SK-N-MC (cell line): ENCODE measurements at regions not wholly inside any gene's neighbourhood (a gene's known extent, or its start where the extent isn't known, plus 50 kb on each side); places are given as distances from the start of the nearest gene placed in this dataset.

Experiments
- DNase-seq: peaks from one replicate; pipeline ENCODE4 v3.0.0-alpha.2; 2011; ENCODE audit warnings: low read depth, low spot score
- H3K27ac ChIP-seq: fragments of 200-600 bp; sonication (generic); 2 replicates; pipeline ENCODE4 v1.5.1; 2016; ENCODE audit warnings: mixed run types
- H3K36me3 ChIP-seq: fragments of 200-600 bp; sonication (generic); 2 replicates; pipeline ENCODE4 v1.6.1; 2017; ENCODE audit warnings: antibody characterized with exemption, low read length, mixed read lengths; ENCODE audit not compliant: insufficient read depth
- H3K4me3 ChIP-seq: fragments of 200-600 bp; sonication (generic); 2 replicates; pipeline ENCODE4 v1.5.1; 2016
- H3K9ac ChIP-seq: fragments of 200-600 bp; sonication (generic); 2 replicates; pipeline ENCODE4 v1.8.0; 2017; ENCODE audit warnings: mixed run types, mixed read lengths; ENCODE audit not compliant: insufficient read length
- H3K9me3 ChIP-seq: fragments of 200-600 bp; sonication (generic); 2 replicates; pipeline ENCODE4 v1.6.1; 2017; ENCODE audit warnings: low read depth, mild to moderate bottlenecking, antibody characterized with exemption, low read length, moderate library complexity, mixed read lengths
- EZH2 ChIP-seq: fragments of 200-600 bp; sonication (generic); IDR thresholded peaks from one replicate; pipeline ENCODE4 v1.6.1; 2017; ENCODE audit warnings: antibody characterized with exemption
- FOXP2 ChIP-seq: optimal IDR thresholded peaks from 2 replicates; pipeline ENCODE3; 2011; ENCODE audit warnings: mild to moderate bottlenecking, moderate library complexity; ENCODE audit not compliant: insufficient read depth; ENCODE audit errors: extremely low read length, control extremely low read depth
- POLR2AphosphoS5 ChIP-seq: IDR thresholded peaks from 2 replicates; pipeline ENCODE4 v1.6.1; 2012; ENCODE audit warnings: mild to moderate bottlenecking, low read depth, low read length, borderline replicate concordance

GRCh38 chr10:59109826-59110225, 66.6 kb upstream of the PHYHIPL start:
- H3K4me3 ChIP-seq, result no peak overlapping the region
- TF ChIP-seq FOXP2 (no peak), POLR2AphosphoS5 (no peak), EZH2 (no peak)
- H3K9ac ChIP-seq, result no peak overlapping the region
- H3K27ac ChIP-seq, result no peak overlapping the region
- DNase-seq, result no peak
- no peaks in the 10 kb centered on the region for H3K9me3 ChIP-seq
- no peaks in the 10 kb centered on the region for H3K36me3 ChIP-seq

GRCh38 chr10:59124187-59124586, 52.3 kb upstream of the PHYHIPL start:
- Histone ChIP-seq H3K4me3 (no peak overlapping the region), H3K36me3 (no peaks in the 10 kb centered on the region), H3K9ac (no peak overlapping the region), H3K9me3 (no peaks in the 10 kb centered on the region), H3K27ac (no peak overlapping the region)
- DNase-seq, result no peak
- TF ChIP-seq EZH2 (no peak), FOXP2 (no peak), POLR2AphosphoS5 (no peak)

GRCh38 chr10:59125666-59126065, 50.8 kb upstream of the PHYHIPL start:
- H3K9me3 ChIP-seq, result no peaks in the 10 kb centered on the region

GRCh38 chr10:59126261-59126660, 50.2 kb upstream of the PHYHIPL start:
- H3K9me3 ChIP-seq, result no peaks in the 10 kb centered on the region
- H3K27ac ChIP-seq, result no peak overlapping the region
- no peak overlapping the region for H3K4me3 ChIP-seq
- H3K36me3 ChIP-seq, result no peaks in the 10 kb centered on the region
- TF ChIP-seq FOXP2, result no peak
- TF ChIP-seq POLR2AphosphoS5, result no peak
- TF ChIP-seq EZH2, result no peak
- no peak for DNase-seq
- H3K9ac ChIP-seq, result no peak overlapping the region

More at GRCh38 chr10:59125666-59126065, 50.8 kb upstream of the PHYHIPL start:
- no peak overlapping the region for H3K4me3 ChIP-seq
- H3K27ac ChIP-seq, result no peak overlapping the region
- no peaks in the 10 kb centered on the region for H3K36me3 ChIP-seq
- TF ChIP-seq FOXP2 (no peak), EZH2 (no peak), POLR2AphosphoS5 (no peak)
- DNase-seq, result no peak
- H3K9ac ChIP-seq, result no peak overlapping the region
